ENCODE measurements at regions not wholly inside any gene's neighbourhood (a gene's known extent, or its start where the extent isn't known, plus 50 kb on each side); places are given as distances from the start of the nearest gene placed in this dataset.

DNA sequence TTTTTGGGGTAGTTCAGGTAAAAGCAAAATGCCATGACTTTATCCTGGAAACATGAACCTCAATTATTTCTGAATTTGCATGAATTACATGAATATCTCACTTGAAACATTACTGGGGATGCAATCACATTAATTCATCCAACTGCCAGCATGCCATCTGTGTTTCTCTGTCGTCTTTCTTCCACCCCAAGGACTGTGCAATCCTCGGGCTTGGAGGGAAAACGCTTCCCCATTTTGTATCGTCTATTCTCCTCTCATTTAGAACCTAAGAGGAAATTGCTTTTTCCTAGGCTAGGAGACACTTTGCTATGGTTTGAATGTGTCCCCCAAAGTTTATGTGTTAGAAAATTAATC is 109.4 kb downstream of the SQOR start (continued):
- TF ChIP-seq ZNF75D (CRISPR knock-in tag; IDR thresholded peaks at IDR 0.05; ENCODE audit: borderline replicate concordance) (no peak), NBN (conservative IDR thresholded peaks at IDR 0.05) (no peak), CBX2 (IDR thresholded peaks at IDR 0.05; ENCODE audit: low read depth, low read length) (no peak), CBX2 (CRISPR knock-in tag; IDR thresholded peaks at IDR 0.05; ENCODE audit: low read depth) (no peak)
- TF ChIP-seq, protein P1, sequence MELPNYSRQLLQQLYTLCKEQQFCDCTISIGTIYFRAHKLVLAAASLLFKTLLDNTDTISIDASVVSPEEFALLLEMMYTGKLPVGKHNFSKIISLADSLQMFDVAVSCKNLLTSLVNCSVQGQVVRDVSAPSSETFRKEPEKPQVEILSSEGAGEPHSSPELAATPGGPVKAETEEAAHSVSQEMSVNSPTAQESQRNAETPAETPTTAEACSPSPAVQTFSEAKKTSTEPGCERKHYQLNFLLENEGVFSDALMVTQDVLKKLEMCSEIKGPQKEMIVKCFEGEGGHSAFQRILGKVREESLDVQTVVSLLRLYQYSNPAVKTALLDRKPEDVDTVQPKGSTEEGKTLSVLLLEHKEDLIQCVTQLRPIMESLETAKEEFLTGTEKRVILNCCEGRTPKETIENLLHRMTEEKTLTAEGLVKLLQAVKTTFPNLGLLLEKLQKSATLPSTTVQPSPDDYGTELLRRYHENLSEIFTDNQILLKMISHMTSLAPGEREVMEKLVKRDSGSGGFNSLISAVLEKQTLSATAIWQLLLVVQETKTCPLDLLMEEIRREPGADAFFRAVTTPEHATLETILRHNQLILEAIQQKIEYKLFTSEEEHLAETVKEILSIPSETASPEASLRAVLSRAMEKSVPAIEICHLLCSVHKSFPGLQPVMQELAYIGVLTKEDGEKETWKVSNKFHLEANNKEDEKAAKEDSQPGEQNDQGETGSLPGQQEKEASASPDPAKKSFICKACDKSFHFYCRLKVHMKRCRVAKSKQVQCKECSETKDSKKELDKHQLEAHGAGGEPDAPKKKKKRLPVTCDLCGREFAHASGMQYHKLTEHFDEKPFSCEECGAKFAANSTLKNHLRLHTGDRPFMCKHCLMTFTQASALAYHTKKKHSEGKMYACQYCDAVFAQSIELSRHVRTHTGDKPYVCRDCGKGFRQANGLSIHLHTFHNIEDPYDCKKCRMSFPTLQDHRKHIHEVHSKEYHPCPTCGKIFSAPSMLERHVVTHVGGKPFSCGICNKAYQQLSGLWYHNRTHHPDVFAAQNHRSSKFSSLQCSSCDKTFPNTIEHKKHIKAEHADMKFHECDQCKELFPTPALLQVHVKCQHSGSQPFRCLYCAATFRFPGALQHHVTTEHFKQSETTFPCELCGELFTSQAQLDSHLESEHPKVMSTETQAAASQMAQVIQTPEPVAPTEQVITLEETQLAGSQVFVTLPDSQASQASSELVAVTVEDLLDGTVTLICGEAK (IDR thresholded peaks at IDR 0.05): no peak
- TF ChIP-seq, protein P1 (CRISPR knock-in tag; IDR thresholded peaks at IDR 0.05): no peak
